G401.6 (cell line): ENCODE measurements at regions not wholly inside any gene's neighbourhood (a gene's known extent, or its start where the extent isn't known, plus 50 kb on each side); places are given as distances from the start of the nearest gene placed in this dataset.
"Not testable (repeated sequence)": the region's sequence is repeated elsewhere in the genome, so short reads cannot be mapped to it uniquely, and the experiment has no call there.

Experiments
- FAIRE-seq: peaks from 2 replicates; lab custom pipeline; 2012; peaks lifted over from hg19 to GRCh38; lab: Jason Lieb, UNC

DNA sequence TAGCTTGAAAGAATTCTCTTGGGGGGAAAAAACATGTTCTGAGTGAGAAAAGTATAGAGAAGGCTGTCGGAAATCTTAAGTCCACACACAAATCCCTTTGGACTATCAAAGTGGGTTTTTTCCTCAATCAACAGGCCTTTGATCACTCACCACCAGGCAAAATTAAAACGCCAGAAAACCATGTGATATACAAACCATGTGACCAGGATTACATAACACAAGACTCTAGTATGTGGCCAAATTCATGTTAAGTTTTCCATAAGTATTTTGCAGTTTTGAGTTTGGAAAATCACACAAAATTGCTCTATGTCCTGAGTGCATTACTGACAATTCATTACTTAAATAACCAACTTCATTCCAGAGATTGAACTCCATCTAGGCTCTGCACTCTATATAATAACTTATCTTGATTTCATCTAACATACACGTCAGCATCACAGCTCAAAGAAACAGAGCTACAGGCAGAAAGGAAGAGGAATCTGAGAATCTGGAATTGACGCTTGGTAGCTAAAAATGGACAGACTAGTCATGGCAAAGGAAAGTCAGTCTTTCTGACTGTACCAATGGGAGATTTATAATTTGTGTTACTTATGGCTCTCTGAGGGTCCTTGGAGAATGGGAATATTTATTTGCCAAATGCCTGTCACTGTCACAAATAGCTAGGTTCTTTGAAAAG, 383.5 kb downstream of the SFMBT2 start:
- no peak for FAIRE-seq

GRCh38 chr10:7026818-7027217, 384.0 kb downstream of the SFMBT2 start:
- FAIRE-seq, result no peak

GRCh38 chr10:7025296-7025695, 385.5 kb downstream of the SFMBT2 start:
- FAIRE-seq, result no peak

DNA sequence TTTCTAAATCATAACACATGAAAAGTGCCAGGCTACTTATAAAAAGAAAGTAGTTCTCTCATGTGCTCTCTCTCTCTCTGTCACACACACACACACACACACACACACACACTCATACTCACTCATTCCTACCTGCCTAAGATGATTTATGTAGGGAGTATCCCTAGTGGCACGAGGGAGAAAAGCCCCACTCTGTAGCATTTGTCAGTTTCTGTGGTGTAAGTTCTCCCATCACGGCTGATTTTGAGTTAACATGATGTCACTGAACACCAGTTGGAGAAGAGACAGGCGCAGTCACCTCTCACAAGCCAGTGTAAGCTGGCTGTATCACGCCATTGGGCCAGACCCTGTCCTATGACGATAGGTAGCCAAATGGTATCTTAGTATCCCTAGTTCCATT, 395.4 kb downstream of the SFMBT2 start:
- no peak for FAIRE-seq

GRCh38 chr10:7014721-7015120, 396.1 kb downstream of the SFMBT2 start:
- FAIRE-seq, result no peak

- no peak for FAIRE-seq
These were observed 398.8 kb downstream of the SFMBT2 start for GRCh38 chr10:7011994-7012393.

- FAIRE-seq, result no peak
These were observed 402.2 kb downstream of the SFMBT2 start for GRCh38 chr10:7008645-7009044.

DNA sequence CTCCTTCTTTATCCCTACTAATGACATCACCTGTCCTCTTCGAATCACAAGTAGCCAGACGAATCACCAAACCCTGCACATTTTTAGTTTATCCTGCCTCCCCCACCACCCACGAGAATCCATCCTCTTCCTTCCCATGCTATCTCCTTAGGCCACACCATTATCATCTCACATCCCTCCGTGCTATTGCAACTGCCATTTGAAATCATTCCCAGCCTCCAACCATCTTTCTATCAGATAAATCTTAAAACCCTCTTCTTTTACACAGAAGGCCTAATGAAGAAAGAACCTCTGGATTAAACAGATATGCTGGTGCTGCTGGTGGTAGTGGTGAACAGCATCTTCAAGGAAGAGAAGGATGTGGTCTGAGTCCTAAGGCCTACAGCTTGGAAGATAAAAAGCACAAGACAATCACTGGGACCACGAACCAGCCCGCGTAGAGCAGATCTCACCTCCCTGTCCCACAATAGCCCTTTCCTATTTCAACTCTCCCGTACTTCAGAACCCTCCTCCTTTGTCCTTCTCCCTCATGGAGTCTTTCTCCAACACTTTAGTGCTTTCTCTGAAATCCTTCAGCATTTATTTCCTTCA, 403.1 kb downstream of the SFMBT2 start:
- no peak for FAIRE-seq

- FAIRE-seq, result no peak
These were observed 404.3 kb downstream of the SFMBT2 start for GRCh38 chr10:7006566-7006965.

DNA sequence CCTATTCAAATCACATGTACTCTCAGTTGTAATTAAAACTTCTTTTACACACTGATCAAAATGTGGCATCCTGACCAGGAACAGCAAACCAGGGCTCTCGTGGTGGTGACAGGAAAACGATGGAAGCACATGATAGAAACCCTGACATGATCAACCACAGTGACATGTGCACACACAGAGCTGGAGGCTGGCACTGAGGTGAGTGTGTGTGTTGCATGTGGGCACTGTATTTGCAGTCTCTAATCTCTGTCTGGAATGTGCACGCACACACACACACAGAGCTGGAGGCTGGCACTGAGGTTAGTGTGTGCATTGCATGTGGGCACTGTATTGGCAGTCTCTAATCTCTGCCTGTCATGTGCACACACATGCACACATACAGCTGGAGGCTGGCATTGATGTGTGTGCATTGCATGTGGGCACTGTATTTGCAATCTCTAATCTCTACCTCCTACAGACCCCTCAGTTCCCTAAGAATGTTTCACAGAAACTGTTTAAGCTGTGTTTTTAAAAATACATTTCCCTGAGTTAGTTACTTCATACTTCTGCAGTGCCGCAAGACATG, 406.9 kb downstream of the SFMBT2 start:
- no peak for FAIRE-seq

DNA sequence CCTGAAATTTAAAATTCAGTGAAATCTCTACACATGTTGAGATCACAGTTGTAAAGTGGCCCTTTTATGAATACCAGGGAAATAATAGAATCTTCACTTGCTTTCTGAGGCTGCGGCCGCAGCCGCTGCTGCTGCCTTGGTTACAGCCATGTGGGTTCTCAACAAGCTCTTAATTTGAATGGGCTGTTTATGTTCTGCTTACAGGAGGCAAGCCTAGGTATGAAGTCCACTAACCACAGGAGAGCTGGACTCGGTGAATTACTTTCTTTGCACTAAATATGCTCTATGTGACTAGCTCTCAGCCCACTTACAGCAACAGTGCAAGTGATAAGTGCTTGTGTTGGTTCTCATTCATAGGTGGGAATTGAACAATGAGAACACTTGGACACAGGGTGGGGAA, 410.8 kb downstream of the SFMBT2 start:
- no peak for FAIRE-seq

DNA sequence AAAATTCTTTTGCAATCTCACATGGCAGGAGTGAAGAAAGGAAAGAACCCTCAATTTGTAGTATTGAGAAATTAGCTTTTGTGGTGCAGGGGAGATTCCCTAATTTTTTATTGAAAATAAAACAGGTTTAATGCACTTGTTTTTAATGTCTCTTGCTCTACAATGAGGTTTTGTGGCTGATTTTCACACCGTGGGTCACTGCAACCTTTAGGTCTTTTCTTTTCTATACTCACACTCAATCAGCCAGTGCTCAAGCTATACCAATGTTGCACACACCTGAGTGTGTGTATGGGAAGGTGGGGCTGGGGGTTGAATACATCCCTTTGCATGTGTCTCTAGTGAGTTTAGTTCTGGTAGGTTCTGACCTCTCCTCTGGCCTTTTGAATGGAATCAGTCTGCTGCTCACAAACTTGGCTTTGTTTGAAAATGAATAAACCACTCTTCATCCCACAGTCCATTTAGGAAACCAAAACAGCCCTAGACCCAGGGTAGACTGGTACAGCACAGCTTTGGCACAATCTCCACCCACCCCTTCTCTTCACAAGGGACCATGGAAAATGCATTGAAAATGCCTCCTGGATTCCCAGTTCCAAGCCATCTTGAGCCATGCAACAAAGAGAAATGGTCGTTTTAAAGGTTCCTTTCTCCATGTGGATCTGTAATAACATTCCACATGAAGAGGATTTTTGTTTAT, 411.5 kb downstream of the SFMBT2 start:
- no peak for FAIRE-seq

- no peak for FAIRE-seq
These were observed 413.3 kb downstream of the SFMBT2 start for GRCh38 chr10:6997509-6997908.

DNA sequence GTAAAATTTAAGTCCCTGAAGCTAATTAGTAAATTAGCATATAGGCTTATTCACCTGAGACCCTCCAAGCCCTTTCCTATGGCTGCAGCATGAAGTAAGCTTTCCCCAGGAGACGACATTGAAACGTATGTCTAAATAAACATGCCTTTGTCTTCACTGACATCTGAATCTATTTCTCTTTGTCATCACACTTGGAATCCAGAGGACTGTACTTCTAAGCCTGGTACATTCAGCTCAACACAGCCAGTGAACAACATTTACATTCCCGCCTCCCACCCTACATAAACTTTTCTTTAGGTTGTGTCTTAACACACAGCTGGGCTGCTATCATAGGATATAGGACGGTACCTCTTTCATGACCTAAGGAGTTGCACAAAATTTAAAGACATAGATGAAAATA, 414.4 kb downstream of the SFMBT2 start:
- FAIRE-seq, result no peak

- FAIRE-seq, result no peak
These were observed 415.0 kb downstream of the SFMBT2 start for GRCh38 chr10:6995831-6996230.

DNA sequence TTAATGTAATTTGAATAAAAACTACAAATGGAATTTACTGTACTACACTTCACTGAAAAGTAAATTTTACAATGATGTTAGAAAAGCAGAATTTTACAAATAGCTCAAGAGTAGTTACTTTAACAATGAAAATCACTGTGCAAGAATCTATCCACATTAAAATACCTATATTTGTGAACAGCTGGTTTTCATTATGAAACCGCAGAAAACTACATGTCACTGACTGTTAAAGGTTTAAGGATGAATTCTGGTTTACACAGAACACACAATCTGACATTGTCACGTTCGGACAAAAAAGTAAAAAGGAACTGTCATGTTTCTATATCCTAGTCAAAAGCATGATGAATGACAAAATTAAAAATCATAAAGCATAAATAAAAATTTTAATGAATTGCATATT, 415.3 kb upstream of the PRKCQ start:
- peak; percentile 72 for FAIRE-seq

DNA sequence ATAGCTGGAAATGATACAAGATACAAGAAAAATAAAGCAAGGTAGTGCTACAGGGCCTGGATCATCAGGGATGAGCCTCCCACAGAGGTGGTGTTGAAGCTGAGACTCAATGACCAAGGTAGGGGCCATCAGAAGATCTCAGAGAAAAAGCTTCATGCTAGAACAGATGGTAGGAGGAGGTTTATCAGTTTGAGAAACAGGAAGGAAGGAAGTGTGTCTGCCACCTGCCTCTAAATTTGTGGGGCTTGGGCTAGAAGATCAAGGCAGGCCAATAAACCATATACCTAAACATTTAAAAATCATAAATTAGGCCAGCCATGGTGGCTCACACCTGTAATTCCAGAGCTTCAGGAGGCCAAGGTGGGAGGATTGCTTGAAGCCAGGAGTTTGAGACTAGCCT, 410.8 kb upstream of the PRKCQ start:
- no peak for FAIRE-seq

DNA sequence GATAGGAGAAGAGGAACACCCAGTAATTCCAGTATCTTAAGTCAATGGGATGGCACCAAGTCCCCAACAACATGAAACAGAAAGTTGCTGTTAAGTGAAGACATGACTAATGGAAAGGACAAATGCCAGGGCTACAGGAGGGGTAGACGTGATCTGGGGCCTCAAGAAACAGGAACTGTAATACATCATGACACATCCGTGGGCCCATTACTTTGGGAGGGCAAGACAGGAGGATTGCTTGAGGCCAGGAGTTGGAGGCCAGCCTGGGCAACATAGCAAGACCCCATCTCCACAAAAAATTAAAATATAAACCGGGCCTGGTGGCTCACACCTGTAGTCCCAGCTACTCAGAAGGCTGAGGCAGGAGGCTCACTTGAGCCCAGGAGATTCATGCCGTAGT, 408.6 kb upstream of the PRKCQ start:
- FAIRE-seq, result no peak

DNA sequence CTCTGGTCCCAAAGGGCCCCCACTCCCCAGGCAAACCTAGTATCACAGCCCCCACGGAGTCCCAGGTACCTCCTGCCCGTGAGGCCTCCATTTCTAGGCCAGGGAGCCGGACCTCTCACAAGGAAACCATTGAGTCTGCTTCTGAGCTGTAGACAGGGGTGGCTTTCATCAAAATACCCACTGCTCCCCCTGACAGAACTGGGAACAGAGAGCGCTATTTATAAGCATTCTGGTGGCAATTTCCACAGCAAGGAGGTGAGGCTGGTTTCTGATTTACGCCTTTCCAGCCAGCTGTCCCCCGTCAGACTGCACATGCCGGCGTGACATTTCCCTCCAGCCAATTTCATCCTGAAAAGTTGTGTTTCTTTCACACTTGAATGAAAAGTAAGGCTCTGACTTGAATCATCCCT, 407.5 kb upstream of the PRKCQ start:
- no peak for FAIRE-seq

GRCh38 chr10:6986927-6987326, 406.9 kb upstream of the PRKCQ start:
- no peak for FAIRE-seq

DNA sequence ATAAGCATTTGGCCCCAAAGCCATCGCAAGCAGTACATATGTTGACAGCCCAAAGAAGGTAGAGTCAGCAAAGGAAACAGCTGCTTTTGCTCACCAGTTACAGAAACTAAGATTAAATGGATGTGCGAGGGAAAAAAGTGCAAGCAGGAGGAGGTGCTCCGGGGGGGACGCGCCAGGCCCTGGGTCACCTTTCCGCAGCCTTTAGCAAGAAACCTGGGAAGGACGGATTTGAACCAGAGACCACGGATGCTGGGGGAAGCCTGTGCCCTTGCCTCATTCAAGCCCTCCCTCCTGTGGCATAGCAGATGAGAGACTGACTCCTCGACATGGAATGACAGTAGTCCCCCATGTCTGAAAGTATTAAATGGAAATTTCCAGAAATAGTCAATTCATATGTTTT, 405.6 kb upstream of the PRKCQ start:
- FAIRE-seq, result no peak

GRCh38 chr10:6984971-6985370, 404.9 kb upstream of the PRKCQ start:
- no peak for FAIRE-seq

- FAIRE-seq, result not testable (repeated sequence)
These were observed 403.9 kb upstream of the PRKCQ start for GRCh38 chr10:6984016-6984415.

GRCh38 chr10:6980353-6980752, 400.3 kb upstream of the PRKCQ start:
- no peak for FAIRE-seq
